Right lung (tissue), 2 donors: ENCODE measurements at regions not wholly inside any gene's neighbourhood (a gene's known extent, or its start where the extent isn't known, plus 50 kb on each side); places are given as distances from the start of the nearest gene placed in this dataset.
A peak's percentile ranks its signal among the peaks of the same experiment; 100 is the strongest.

Experiments
- DNase-seq, 2 donors: peaks; one replicate each; pipeline ENCODE4 v3.0.0-alpha.2; 2013

DNA sequence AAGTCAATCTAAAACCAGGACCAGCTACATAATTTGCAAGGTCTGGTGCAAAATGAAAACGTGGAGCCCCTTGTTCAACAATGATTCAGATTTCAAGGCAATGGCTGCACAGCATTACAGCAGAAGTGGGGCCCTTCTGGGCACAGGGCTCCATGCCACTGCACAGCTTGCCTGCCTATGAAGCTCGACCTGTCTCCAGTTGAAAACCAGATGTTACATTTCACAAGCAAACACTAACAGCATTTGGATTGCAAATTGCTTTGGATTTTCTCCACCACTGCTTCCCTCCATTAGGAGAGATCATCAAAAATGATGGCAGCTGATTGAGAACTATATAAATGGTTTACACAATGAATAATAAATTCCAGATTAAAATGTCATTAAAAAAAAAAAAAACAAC lies 551.4 kb upstream of the ZFHX3 start:
- peak; percentile 59 to 61 for DNase-seq

DNA sequence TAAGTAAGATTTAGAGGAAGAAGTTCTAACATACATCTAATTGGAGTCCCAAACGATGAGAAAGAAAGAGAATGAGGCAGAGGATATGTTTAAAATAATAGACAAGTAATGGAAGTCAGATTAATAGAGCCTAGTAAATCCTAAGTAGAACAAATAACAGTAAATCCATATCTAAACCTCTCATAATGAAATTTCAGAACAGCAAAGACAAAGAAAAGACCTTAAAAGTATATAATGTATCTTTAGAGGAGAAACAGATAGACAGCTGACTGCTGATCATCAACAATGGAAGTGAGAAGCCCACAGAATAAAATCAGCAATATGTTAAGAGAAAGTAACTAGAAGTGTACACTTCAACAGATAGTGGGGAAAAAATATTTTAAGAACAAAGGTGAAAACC lies 536.2 kb upstream of the ZFHX3 start:
- DNase-seq: no peak

GRCh38 chr16:73572135-73572828 lies 524.4 kb upstream of the ZFHX3 start:
- peak; percentile 30 to 43 for DNase-seq

GRCh38 chr16:73569266-73569980 lies 521.5 kb upstream of the ZFHX3 start:
- DNase-seq: no peak

DNA sequence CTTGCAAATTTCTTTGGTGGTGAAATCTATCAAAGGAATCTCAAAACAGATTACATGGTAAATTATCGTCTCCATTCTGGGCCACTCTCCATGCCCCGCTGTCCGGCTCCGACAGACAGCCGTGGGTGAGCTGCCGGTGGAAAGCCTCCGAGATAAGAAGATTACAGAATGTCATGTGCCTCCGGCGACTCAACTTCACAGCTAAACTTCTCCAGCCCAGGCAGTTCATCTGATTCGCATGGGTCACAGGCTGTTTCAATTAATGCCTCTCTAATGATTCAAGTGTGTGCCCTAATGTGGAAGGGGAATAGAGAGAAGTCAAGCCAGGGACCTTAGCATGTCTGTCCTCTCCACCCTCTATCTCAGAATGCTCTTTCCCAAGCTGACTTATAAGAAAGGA lies 520.8 kb upstream of the ZFHX3 start:
- DNase-seq: no peak

DNA sequence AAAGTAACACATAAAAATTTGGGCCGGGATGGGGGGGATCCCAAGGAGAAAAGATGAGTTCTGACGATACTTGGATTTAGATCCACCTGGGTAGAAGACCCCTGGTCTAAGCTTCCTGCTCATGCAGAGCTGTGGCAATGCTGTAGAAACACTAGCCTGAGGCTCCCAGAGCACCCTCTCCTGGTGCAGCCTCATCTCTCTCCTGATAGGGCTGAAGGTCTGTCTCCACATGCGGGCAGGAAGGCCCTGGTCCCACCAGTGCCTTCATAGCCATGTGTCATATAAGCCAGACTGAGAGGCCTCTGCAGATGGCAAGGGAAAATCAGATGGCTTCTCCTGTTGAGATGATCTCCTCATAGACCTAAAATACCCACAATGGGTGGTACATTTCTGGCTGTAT lies 518.0 kb upstream of the ZFHX3 start:
- no peak for DNase-seq

DNA sequence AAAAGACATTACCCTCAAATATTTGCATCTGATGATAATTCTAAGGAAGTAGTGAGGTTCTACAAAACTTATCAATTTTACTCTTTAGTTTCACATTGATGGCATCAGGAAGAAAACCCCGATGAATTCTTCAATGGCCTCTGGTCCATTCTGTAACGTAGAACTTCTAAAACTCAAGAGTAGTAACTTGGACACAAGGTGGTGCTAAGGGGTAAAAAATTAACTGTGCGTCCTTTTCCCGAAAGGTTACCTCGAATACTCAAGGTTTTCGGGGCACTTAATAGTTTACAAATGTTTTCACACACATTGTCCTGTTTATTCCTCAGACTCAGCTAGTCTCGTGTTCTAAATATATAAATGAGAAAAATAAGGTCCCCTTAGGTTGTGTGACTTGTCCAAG lies 517.3 kb upstream of the ZFHX3 start:
- DNase-seq: no peak

- DNase-seq: no peak
Measured at GRCh38 chr16:73563709-73564108, 515.8 kb upstream of the ZFHX3 start.

DNA sequence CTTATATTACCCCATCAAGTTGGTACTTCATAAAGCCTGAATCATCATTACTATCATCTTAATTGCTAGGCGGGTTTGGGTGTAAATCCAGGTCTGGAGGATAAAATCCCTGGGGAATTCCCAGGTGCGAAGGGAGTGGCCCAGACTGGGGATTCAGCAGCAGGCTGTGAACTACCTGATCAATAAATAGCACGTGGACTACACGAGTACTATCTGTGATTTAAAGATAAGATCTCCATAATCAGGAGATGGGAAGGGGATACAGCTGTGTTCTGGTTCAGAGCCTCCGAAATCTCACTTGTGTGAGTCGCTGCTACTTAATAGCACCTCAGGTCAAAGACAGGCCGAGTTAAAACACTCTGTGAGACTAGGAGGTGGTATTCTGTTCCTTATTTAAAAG lies 512.6 kb upstream of the ZFHX3 start:
- DNase-seq: no peak

DNA sequence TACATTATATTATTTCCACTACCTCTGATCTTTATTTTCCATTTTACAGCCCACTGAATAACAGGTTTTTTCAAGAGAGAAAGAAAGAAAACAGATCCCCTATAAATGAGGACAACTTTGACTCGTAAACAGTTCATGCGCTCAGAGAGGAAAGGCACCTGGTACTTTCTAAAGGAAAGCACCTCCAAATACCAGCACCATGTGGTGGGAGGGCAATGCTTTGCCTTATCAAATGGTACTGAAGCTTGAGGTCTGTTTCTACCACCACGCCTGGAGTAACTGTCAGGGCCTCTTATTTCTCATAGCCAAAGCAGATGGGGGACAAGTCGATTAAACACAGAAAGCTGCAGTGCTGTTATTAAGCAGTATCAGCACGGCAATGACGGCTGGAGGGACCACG lies 510.3 kb upstream of the ZFHX3 start:
- no peak for DNase-seq

GRCh38 chr16:73553941-73554660 lies 506.2 kb upstream of the ZFHX3 start:
- DNase-seq: no peak

- DNase-seq: no peak
Measured at GRCh38 chr16:73549984-73550631, 502.2 kb upstream of the ZFHX3 start.

DNA sequence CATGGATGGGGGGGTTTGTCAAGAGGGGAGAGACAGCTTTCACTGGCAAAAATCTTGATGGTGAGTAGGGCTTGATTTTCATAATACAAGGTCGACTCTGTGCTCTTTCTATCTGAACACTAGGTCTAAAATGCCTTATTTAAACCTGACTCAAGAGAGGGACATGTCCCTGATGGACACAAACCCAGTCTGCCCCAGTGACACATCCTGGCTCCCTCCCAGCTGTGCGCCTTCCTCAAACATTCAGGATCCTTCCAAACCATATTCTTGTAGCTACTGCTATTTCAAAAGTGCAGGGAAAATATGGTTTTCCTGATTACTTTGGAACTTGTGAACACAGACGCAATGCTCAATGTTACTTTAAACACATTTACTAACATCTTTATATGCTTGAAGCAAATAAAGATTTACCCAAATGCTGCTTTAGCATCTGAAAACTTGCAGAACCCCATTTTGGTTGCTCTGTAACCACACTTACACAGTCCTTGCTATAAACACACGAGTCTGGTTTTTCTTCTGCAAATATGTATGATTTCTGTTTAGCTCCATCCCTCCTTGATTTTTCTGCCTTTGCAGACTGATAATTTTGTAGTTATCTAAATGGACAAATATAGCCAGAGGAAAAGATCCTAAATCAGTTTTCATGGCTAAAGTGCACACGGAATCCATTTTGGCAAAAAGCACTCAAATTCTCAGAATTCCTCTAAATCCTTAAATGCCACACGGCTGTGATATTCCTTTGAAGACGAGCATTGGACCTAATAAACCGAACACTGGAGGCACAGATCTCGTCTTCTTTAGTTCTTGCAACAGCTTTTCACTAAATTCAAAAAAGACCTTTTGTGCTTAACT lies 499.9 kb upstream of the ZFHX3 start:
- no peak for DNase-seq

GRCh38 chr16:73546341-73546845 lies 498.5 kb upstream of the ZFHX3 start:
- DNase-seq: no peak

- DNase-seq: no peak
Measured at GRCh38 chr16:73545755-73546154, 497.8 kb upstream of the ZFHX3 start.

DNA sequence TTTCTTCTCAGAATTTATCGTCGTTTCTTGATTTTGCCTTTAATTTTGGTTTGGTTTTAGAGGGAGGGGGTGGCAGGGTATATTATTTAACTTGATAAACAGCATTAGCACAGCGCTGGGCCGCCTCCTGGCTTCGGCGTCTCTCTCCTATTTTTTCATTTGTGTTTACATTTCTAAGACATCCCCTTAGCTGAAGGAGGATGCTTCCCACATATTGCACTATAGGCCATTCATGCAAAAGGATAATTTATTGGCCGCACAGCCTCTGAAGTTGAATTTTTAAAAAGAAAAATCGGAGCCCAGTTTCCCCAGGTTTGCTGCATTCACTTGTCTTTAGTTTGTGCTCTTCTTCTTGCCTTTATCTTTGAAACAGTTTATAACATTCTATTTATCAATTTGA lies 497.4 kb upstream of the ZFHX3 start:
- DNase-seq: no peak

DNA sequence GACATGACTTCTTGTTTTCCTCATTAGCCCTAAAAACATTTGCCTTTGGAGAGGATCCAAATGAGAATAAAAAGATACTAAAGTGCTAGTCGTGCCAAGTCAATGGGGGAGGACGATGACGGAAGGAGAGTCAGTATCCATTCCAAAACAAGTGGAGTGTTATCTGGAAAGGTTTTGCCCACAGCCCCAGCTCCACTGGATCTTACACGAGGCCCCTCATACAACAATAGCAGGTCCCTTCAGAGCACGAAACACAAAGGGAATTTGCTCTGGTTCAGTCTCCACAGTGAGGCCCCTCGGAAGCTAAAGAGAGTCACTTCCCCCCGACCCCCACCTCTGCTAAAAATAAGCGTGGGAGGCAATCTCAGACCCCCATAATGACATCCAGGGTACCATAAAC lies 496.9 kb upstream of the ZFHX3 start:
- no peak for DNase-seq

DNA sequence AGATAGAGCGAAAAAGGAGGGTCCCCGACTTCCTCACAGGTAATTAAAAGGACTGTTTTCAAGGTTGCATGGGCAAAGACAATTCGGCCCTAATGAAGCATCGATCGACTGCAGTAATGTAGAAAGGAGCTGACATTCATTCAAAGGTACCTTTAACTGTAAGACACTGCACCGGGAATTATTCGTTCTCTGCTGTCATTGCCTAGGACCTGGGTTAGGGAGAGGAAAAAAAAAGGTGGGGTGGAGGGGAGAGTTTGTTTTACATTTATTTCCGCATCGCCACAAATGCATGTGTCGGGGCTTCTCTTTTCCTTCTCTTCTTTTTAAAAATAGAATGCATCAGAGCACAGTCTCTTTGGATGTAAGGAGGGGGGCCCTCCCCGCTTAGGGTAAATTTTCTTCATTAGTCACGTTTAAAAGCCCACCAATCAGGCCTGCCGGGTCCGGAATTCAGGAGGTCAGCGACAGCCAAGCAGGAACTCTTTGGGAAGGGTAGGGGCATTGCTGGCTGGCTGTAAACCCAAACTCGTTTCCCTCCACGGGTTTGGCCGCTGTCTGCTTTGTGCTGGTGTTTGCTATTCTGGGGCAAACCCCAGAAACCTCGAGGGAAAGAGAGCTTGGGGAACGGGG lies 496.2 kb upstream of the ZFHX3 start:
- no peak for DNase-seq

DNA sequence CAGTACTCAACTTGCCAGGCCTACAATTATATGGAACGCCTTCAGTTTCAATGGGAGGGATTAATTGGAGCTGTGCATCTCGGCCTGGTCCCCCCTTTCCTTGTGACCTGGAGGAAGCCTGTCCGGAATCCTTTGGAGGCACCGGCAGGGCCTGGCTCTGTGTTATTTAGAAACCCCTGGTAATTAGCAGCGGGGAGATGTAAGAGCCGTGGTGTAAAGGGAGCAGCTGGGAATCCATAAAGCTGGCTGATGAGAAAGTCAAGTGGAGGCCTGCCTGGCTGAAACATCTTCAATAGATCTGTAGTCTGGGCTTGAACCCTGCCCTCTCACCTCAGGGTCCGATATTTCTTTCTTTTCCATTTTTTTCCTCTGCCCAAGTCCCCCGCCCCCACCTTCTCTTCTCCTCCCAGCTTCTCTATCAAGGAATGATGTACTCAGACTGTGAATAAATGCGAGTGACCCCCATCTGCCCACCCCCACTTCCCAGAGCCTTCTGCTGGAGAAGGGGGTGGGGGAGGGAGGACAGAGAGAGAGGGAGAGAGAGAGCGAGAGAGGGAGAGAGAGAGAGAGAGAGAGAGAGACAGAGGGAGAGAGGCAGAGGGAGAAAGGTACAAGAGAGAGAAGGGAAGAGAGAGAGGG lies 495.5 kb upstream of the ZFHX3 start:
- no peak for DNase-seq

DNA sequence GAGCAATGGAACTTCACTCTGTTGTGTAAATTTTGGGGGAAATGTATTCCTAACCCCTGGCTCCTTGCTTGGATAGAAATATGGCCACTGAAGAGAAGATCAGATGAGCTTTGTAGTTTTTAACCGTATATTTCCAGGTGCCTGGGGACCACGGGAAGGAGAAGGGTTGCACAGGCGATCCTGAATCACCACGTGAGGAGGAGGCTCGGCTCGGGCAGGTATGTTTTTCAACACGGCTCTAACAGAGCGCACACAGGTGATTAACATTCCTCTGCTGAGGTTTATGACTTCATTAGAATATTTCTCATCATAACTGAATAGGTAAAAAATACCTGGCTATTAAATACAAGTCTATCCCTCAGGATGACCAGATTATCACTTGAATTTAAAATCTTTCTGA lies 495.0 kb upstream of the ZFHX3 start:
- DNase-seq: no peak
